Thyroid gland (tissue), 4 donors: ENCODE measurements at regions not wholly inside any gene's neighbourhood (a gene's known extent, or its start where the extent isn't known, plus 50 kb on each side); places are given as distances from the start of the nearest gene placed in this dataset.

ENCODE experiments used
- POLR2A ChIP-seq, 2 donors: fragments of 450-650 bp; IDR thresholded peaks; one replicate each; pipeline ENCODE4 v1.6.1; 2017; ENCODE audit warnings: antibody characterized with exemption in 2 of 2, mild to moderate bottlenecking in 2 of 2, moderate library complexity in 1 of 2
- TF ChIP-seq, protein P1 (sequence below), 6 experiments: fragments of 200-600 bp in 3 of 6; fragments of 450-650 bp in 3 of 6; sonication (generic) in 3 of 6; IDR thresholded peaks; one replicate each; pipeline ENCODE4 v1.5.1; 2016 to 2019; ENCODE audit warnings: antibody characterized with exemption in 6 of 6, mild to moderate bottlenecking in 2 of 6, inconsistent platforms in 1 of 6, moderate library complexity in 1 of 6

DNA sequence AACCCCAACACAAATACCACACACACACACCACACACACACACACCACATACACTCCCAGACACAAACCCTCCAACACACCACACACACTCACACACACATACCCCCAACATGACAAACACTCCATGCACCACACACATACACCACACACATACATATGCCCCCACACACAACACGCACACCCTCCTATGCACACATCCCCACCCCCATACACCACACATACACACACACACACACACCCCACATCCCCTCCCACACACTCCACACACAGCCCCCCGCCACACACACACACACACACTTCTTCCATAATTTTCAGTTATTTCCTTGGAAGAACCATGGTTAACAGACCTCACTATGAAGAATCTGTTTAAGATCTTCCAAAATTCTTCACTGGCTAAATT, 173.5 kb upstream of the KCNIP4 start:
- TF ChIP-seq, protein P1, sequence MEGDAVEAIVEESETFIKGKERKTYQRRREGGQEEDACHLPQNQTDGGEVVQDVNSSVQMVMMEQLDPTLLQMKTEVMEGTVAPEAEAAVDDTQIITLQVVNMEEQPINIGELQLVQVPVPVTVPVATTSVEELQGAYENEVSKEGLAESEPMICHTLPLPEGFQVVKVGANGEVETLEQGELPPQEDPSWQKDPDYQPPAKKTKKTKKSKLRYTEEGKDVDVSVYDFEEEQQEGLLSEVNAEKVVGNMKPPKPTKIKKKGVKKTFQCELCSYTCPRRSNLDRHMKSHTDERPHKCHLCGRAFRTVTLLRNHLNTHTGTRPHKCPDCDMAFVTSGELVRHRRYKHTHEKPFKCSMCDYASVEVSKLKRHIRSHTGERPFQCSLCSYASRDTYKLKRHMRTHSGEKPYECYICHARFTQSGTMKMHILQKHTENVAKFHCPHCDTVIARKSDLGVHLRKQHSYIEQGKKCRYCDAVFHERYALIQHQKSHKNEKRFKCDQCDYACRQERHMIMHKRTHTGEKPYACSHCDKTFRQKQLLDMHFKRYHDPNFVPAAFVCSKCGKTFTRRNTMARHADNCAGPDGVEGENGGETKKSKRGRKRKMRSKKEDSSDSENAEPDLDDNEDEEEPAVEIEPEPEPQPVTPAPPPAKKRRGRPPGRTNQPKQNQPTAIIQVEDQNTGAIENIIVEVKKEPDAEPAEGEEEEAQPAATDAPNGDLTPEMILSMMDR (IDR thresholded peaks at IDR 0.05), result no peak
- no peak for TF ChIP-seq POLR2A (IDR thresholded peaks at IDR 0.05)
